Activated T-cell treated with anti-CD3 and anti-CD28 coated beads, Interleukin-2, amount 50 U/mL, for 24 hours (primary cell): ENCODE measurements at regions not wholly inside any gene's neighbourhood (a gene's known extent, or its start where the extent isn't known, plus 50 kb on each side); places are given as distances from the start of the nearest gene placed in this dataset.

Experiments
- DNase-seq: peaks from one replicate; pipeline ENCODE4 v3.0.0-alpha.2; 2020
- H3K27ac Mint-ChIP-seq: 2 replicates; pipeline ENCODE4 v1.8.0; 2020; ENCODE audit warnings: mild to moderate bottlenecking, mixed read lengths
- H3K27me3 Mint-ChIP-seq: 2 replicates; pipeline ENCODE4 v1.8.0; 2020; ENCODE audit warnings: mixed read lengths
- H3K36me3 Mint-ChIP-seq: 2 replicates; pipeline ENCODE4 v1.8.0; 2020; ENCODE audit warnings: low read depth, mixed read lengths
- H3K4me1 Mint-ChIP-seq: 2 replicates; pipeline ENCODE4 v1.8.0; 2020; ENCODE audit warnings: low read depth, mixed read lengths
- H3K4me3 Mint-ChIP-seq: 2 replicates; pipeline ENCODE4 v1.8.0; 2020; ENCODE audit warnings: mild to moderate bottlenecking, moderate library complexity, mixed read lengths
- H3K9me3 Mint-ChIP-seq: 2 replicates; pipeline ENCODE4 v1.8.0; 2020; ENCODE audit warnings: mixed read lengths

DNA sequence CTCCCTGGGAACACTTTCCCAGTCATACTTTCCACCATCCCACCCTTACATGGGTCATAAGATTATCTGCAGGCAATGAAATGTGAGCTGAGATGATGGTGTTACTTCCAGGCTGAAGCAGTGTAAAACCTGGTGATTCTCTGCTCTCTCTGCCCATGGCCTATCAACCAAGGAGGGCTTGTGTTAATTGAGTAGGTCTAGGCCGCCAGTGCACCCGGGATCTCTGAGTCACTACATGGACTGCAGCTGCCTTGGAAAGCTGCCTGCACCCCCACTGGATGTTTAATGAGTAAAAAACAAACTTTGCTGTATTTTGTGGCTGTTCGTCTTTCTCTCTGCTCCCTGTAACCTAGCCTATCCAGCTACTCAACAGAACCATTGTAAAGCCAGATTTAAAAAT is 451.7 kb upstream of the SMIM21 start:
- no peak overlapping the region for H3K27ac Mint-ChIP-seq
- H3K4me1 Mint-ChIP-seq = no peaks in the 10 kb centered on the region
- H3K27me3 Mint-ChIP-seq = peaks cover 3% of the 10 kb centered on the region
- peaks cover 18% of the 10 kb centered on the region for H3K9me3 Mint-ChIP-seq
- DNase-seq = no peak
- H3K4me3 Mint-ChIP-seq = no peak overlapping the region
- H3K36me3 Mint-ChIP-seq = no peaks in the 10 kb centered on the region

DNA sequence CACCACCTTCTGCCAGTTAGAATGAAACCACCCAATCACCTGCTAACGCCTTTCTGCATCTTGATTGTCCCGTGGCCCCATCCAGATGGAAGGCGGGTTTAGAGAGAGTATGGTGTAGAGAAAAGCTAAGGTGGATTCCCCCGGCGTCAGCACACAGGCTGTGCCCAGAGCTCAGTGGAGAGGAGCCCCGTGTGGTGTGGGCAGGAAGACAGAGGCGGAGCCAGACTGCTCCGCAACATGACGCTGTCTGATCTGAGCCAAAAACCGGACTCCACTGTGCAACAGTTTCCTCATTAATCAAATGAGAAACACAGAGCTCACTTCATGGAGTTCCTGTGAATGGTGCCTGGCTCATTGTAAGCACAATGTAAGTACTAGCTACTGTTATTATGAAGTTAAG is 448.1 kb upstream of the SMIM21 start:
- DNase-seq = no peak
- Mint-ChIP-seq H3K27me3 (peaks cover 3% of the 10 kb centered on the region), H3K36me3 (no peaks in the 10 kb centered on the region), H3K4me1 (no peaks in the 10 kb centered on the region), H3K27ac (no peak overlapping the region), H3K4me3 (no peak overlapping the region), H3K9me3 (peaks cover 18% of the 10 kb centered on the region)

DNA sequence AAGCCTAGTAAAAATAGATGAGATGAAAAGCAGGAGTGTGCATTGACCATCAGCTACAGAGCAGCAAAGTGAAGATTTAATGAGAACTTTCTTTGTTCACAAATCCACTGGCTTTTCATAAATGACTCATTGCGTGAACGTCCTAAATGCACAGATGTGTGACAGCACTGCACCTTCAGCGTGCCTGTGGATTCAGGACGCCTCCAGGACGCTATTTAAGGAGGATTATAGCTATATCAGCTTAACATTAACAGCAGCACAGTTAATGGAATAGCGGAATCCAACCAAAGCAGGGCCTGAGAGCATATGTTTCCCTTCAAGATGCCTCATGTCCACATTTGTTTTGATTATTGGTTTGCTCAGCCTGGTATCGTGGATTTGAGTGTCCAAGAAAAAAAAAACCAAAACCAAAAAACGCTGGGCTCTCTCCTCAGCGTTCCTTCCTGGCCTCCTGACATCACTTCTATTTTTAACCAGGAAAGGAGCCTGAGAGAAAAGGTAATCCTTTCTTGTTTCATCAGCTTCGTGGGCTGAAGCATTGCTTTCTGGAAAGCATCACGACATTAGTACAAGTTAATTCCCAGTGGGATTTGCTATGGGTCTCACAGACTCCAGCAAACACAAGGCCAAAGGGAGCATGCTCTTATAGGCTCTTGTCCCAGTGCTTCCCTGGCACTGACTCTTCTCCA is 447.0 kb upstream of the SMIM21 start:
- Mint-ChIP-seq H3K27me3 (peaks cover 3% of the 10 kb centered on the region), H3K27ac (no peak overlapping the region), H3K4me1 (no peaks in the 10 kb centered on the region), H3K36me3 (no peaks in the 10 kb centered on the region), H3K9me3 (peaks cover 18% of the 10 kb centered on the region), H3K4me3 (no peak overlapping the region)
- DNase-seq = no peak

DNA sequence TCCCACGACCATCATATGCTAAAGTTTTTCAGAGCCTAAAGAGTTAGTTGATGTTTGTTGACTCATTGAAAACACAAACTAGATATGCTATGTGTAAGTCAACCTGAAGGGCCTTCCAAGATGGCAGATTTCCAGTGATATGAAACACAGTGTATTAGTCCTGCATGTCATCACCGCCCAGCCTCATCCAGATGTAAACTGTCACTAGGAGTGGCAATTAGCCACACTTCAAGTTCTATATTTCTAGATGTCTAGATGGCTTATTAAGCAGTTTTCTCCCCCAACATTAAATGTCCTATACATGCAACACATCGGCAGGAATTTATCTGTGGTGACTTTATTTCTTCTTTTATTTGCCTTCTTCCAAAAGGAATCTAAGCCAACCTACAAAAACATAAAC is 444.1 kb upstream of the SMIM21 start:
- Mint-ChIP-seq H3K4me1 (no peaks in the 10 kb centered on the region), H3K27me3 (no peaks in the 10 kb centered on the region), H3K4me3 (no peak overlapping the region), H3K27ac (no peak overlapping the region), H3K9me3 (peaks cover 5% of the 10 kb centered on the region), H3K36me3 (no peaks in the 10 kb centered on the region)
- no peak for DNase-seq

DNA sequence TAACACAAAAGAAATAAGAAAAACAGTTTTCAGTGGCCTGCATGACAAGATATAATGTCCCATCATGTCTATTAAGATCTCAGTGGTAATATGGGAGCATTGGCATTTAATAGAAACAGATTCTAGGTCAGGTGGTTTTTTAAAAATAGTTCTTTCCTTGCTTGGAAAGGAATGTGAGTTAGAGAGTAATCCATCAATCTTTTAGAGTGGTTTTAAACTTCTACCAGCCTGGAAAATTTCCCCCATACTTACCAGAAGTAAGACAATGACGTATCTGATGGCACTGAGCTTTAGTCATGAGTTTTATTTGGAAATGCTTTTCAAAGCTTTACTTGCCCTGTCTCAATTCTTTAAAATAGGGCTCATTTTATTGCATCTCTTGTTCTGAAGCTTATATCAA is 441.7 kb upstream of the SMIM21 start:
- no peak overlapping the region for H3K4me3 Mint-ChIP-seq
- no peak for DNase-seq
- H3K27ac Mint-ChIP-seq = no peak overlapping the region
- H3K9me3 Mint-ChIP-seq = no peaks in the 10 kb centered on the region
- no peaks in the 10 kb centered on the region for H3K4me1 Mint-ChIP-seq
- peaks cover 4% of the 10 kb centered on the region for H3K27me3 Mint-ChIP-seq
- H3K36me3 Mint-ChIP-seq = no peaks in the 10 kb centered on the region

DNA sequence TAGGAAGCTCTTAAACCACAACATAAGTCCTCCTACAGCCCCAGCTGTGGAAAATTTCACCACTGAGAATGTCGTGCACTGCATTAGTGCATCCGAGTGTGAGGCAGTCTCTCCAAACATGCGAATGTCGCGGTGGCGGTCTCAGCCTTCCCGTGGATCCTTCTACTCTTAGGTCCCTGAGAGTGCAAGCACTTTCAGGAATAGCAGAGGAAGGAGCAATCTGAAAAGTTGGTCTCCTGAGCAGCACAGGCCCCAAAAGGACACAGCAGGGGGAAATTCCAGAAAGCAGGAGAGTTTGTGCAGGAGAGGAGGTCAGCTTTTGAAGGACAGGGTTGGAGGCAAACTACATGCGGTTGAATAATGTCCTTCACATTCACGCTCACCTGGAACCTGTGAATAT is 440.5 kb upstream of the SMIM21 start:
- peaks cover 8% of the 10 kb centered on the region for H3K27me3 Mint-ChIP-seq
- H3K4me1 Mint-ChIP-seq = no peaks in the 10 kb centered on the region
- DNase-seq = no peak
- H3K4me3 Mint-ChIP-seq = no peak overlapping the region
- H3K9me3 Mint-ChIP-seq = no peaks in the 10 kb centered on the region
- no peak overlapping the region for H3K27ac Mint-ChIP-seq
- no peaks in the 10 kb centered on the region for H3K36me3 Mint-ChIP-seq

DNA sequence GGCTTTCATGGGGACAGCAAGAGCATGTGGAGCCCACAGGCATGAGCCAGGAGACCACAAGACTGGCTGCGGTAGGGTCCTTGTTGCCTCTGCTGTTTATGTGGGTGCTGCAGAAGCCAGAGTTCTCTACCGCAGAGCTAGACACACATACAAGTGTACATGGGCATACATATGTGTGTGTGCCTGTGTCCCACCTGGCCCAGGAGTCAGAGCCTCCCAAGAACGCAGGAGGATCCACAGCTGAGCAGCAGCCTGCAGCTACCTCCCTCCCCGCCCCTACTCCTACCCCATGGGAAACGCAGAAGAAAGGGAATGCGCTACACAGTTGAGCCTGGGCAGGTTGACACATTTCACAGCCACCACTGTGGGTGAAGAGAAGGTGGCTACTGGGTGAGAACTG is 438.1 kb upstream of the SMIM21 start:
- no peaks in the 10 kb centered on the region for H3K36me3 Mint-ChIP-seq
- no peak overlapping the region for H3K4me3 Mint-ChIP-seq
- H3K4me1 Mint-ChIP-seq = no peaks in the 10 kb centered on the region
- H3K27me3 Mint-ChIP-seq = peaks cover 22% of the 10 kb centered on the region
- no peaks in the 10 kb centered on the region for H3K9me3 Mint-ChIP-seq
- no peak overlapping the region for H3K27ac Mint-ChIP-seq
- DNase-seq = no peak

DNA sequence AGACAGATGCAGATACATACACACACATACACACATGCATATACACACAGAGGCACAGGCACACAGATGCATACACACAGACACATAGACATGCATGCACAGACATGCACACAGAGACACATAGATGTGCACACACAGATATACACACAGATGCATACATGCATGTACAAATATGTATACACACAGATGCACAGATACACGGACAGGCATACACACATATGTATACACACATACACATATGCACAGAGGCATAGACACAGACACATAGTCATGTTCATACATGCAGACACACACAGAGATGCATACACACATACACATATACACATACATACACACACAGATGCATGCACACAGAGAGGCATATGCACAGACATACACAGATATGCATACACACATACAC is 437.3 kb upstream of the SMIM21 start:
- no peaks in the 10 kb centered on the region for H3K9me3 Mint-ChIP-seq
- no peak overlapping the region for H3K4me3 Mint-ChIP-seq
- H3K27ac Mint-ChIP-seq = no peak overlapping the region
- H3K36me3 Mint-ChIP-seq = no peaks in the 10 kb centered on the region
- DNase-seq = no peak
- no peaks in the 10 kb centered on the region for H3K4me1 Mint-ChIP-seq
- peaks cover 28% of the 10 kb centered on the region for H3K27me3 Mint-ChIP-seq

DNA sequence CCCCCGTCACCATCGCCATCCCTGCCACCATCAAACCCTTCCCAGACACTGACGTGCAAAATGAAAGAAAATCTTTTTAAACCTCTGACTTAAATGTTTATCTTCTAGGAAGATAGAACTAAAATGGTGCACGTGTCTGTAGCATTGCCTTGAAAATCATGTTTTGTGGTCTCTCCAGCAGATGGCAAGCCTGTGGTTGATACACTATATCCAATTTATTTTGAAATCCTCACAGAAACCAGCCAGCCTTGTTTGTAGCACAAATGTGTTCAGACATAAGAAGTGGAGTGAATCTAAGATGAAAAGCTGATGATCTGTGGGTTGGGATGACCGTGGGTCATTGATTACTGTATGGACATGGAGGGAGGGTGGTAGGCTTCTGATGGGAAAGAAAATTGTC is 436.2 kb upstream of the SMIM21 start:
- H3K27me3 Mint-ChIP-seq = peaks cover 39% of the 10 kb centered on the region

DNA sequence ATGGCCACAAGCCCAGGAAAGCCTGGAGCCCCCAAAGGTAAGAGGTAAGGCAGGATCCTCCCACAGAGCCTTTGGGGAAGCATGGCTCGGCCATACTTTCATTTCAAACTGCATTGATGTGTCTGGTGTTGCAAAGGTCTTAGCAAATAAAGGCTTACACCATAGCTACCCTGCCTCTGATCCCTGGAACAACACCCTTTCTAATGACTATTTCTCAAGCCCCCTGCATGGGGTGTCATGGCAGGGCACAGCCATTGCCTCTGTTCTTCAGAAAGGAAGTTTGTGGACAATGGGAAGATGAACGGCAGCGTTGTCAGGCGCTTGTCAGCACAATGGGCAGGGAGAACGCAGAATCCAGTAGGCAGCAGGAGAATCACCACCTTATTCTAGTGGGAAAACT is 435.0 kb upstream of the SMIM21 start:
- Mint-ChIP-seq H3K36me3 (no peaks in the 10 kb centered on the region), H3K9me3 (no peaks in the 10 kb centered on the region), H3K27me3 (peaks cover 39% of the 10 kb centered on the region)

More for the DNA sequence above, 436.2 kb upstream of the SMIM21 start:
- no peaks in the 10 kb centered on the region for H3K36me3 Mint-ChIP-seq
- H3K9me3 Mint-ChIP-seq = no peaks in the 10 kb centered on the region
- H3K4me3 Mint-ChIP-seq = no peak overlapping the region
- no peak overlapping the region for H3K27ac Mint-ChIP-seq
- DNase-seq = no peak
- H3K4me1 Mint-ChIP-seq = no peaks in the 10 kb centered on the region

DNA sequence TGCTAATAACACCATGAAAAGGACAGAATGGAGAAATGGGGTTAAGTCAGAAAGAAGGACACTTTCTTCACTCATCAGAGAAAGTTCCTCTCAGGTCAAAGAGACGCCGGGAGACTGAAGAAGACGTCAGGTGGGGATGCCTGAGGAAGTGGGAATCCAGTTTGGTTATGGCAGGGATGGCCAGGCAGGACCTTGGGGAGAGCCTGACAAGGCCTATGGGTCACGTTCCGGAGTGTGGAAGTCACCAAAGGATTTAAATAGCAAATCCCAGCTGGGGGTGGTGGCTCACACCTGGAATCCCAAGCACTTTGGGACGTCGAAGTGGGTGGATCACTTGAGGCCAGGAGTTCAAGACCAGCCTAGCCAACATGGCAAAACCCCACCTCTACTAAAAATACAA is 432.7 kb upstream of the SMIM21 start:
- no peak overlapping the region for H3K4me3 Mint-ChIP-seq
- H3K27me3 Mint-ChIP-seq = peaks cover 39% of the 10 kb centered on the region
- H3K36me3 Mint-ChIP-seq = no peaks in the 10 kb centered on the region
- no peaks in the 10 kb centered on the region for H3K4me1 Mint-ChIP-seq
- H3K9me3 Mint-ChIP-seq = no peaks in the 10 kb centered on the region
- DNase-seq = no peak
- H3K27ac Mint-ChIP-seq = no peak overlapping the region

More for the DNA sequence above, 435.0 kb upstream of the SMIM21 start:
- Mint-ChIP-seq H3K4me1 (no peaks in the 10 kb centered on the region), H3K4me3 (no peak overlapping the region), H3K27ac (no peak overlapping the region)
- DNase-seq = no peak

DNA sequence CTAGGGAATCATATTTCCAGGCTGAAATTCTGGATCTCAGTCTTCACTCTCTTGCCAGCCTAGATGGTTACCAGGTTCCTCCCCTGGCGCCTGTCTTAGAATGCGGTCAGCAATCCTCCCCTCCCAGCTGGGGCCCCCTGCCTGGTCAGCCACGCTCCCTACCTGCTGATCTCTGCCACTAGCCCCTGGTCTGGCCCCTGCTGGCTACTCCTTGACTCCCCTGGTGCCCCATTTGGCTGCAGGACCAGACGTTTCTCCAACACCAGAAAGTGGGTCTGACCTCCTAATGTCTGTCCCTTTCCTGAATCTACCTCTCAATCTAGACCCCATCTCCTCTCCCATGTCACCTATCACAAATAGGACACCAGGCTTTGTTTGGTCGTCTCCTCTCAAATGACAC is 432.0 kb upstream of the SMIM21 start:
- Mint-ChIP-seq H3K27ac (no peak overlapping the region), H3K4me3 (no peak overlapping the region), H3K4me1 (no peaks in the 10 kb centered on the region), H3K36me3 (no peaks in the 10 kb centered on the region), H3K9me3 (no peaks in the 10 kb centered on the region), H3K27me3 (peaks cover 39% of the 10 kb centered on the region)
- DNase-seq = no peak

DNA sequence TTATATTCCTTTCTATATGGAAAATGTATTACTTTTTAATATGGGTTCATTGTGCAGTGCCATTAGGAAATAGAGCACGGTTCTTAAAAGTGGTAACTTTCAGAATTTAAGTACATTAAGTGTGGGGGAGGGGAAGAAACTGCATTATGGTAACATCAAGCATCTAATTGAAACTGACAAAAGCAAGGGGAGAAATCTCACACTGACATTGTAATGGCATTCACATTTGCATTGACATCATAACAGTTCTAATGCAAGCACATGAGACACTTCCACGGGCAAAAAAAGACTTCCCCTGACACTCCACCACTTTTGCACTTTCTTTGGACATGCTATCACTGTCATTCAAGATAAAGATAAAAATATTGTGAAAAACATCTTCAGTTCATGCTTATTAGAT is 431.3 kb upstream of the SMIM21 start:
- H3K27me3 Mint-ChIP-seq = peaks cover 33% of the 10 kb centered on the region
- H3K4me3 Mint-ChIP-seq = no peak overlapping the region
- no peaks in the 10 kb centered on the region for H3K36me3 Mint-ChIP-seq
- DNase-seq = no peak
- H3K27ac Mint-ChIP-seq = no peak overlapping the region
- H3K4me1 Mint-ChIP-seq = no peaks in the 10 kb centered on the region
- no peaks in the 10 kb centered on the region for H3K9me3 Mint-ChIP-seq

DNA sequence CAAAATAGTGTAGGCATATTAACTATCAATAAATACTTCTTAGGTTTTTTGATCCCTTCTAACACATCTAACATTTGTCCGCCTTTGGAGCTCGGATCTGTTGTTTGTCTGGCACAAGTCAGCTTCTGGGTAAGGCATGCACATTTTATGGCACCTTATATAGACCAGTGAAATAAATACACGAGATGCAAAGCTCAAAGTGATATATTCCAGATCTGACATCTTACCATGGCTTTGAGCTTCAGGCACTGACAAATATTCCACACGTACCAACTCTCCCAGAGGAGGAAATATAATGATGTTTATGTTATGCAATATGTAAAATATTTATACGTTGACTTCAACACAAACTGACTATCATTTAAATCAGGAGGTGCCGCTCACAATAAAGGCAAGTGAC is 430.1 kb upstream of the SMIM21 start:
- H3K27me3 Mint-ChIP-seq = peaks cover 31% of the 10 kb centered on the region
- H3K4me1 Mint-ChIP-seq = no peaks in the 10 kb centered on the region
- no peak for DNase-seq
- H3K4me3 Mint-ChIP-seq = no peak overlapping the region
- no peaks in the 10 kb centered on the region for H3K36me3 Mint-ChIP-seq
- H3K27ac Mint-ChIP-seq = no peak overlapping the region
- no peaks in the 10 kb centered on the region for H3K9me3 Mint-ChIP-seq

DNA sequence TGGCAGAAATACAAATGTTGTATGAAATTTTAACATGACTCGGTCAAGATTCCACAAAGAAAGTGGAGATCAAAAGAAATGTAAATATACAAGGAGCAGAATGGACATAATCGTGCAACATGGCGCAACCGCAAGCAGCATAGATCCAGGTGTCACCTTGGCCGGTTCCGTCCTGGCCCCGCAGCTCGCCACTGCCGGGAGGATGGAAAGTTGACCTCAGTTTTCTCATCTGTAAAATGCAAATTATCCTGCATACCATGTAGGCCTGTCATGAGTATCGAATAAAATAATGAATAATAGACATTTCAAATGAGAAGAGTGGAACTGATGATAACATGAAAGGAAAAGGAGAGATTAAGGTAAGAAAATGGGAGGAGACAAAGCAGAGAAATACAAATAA is 427.3 kb upstream of the SMIM21 start:
- H3K36me3 Mint-ChIP-seq = no peaks in the 10 kb centered on the region
- no peaks in the 10 kb centered on the region for H3K9me3 Mint-ChIP-seq
- H3K27ac Mint-ChIP-seq = no peak overlapping the region
- H3K27me3 Mint-ChIP-seq = peaks cover 12% of the 10 kb centered on the region
- DNase-seq = no peak
- H3K4me3 Mint-ChIP-seq = no peak overlapping the region
- no peaks in the 10 kb centered on the region for H3K4me1 Mint-ChIP-seq

DNA sequence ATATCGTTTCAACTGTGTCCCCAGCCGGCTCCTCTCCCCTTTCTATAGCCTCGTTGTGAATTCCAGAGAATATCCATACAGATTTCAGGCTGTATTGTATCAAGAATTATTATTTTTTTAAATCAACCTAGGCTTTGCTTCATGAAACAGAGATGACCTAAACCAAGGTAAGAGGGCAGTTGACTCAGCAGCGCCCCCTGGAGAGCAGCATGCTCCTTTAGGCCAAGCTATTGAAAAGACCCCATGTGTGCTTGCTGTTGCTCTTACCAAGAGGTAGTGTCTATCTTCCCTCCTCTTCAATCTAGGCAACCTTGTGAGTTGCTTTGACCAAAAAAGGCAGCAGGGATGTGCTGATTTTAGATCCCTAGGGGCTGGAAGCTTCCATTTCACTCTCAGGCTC is 426.7 kb upstream of the SMIM21 start:
- no peak for DNase-seq
- Mint-ChIP-seq H3K27ac (no peak overlapping the region), H3K4me3 (no peak overlapping the region)

More for the DNA sequence above, 426.7 kb upstream of the SMIM21 start:
- Mint-ChIP-seq H3K9me3 (no peaks in the 10 kb centered on the region), H3K36me3 (no peaks in the 10 kb centered on the region), H3K27me3 (peaks cover 5% of the 10 kb centered on the region), H3K4me1 (no peaks in the 10 kb centered on the region)
